Esophagus (tissue), 2 donors: ENCODE measurements at regions not wholly inside any gene's neighbourhood (a gene's known extent, or its start where the extent isn't known, plus 50 kb on each side); places are given as distances from the start of the nearest gene placed in this dataset.
A peak's percentile ranks its signal among the peaks of the same experiment; 100 is the strongest.

Experiments used
- H3K27ac ChIP-seq, 2 donors: one replicate each; pipeline ENCODE4 v1.5.1; 2013; ENCODE audit warnings: low read depth in 2 of 2, mild to moderate bottlenecking in 2 of 2, inconsistent platforms in 1 of 2, low read length in 1 of 2, moderate library complexity in 1 of 2
- H3K27me3 ChIP-seq, 2 donors: one replicate each; pipeline ENCODE4 v1.6.1; 2013; ENCODE audit warnings: low read length in 2 of 2, control low read depth in 1 of 2, mild to moderate bottlenecking in 1 of 2; ENCODE audit not compliant: insufficient read depth in 2 of 2, control insufficient read depth in 1 of 2
- H3K36me3 ChIP-seq, 2 donors: one replicate each; pipeline ENCODE4 v1.6.1; 2013; ENCODE audit warnings: low read length in 1 of 2; ENCODE audit not compliant: control insufficient read depth in 2 of 2, insufficient read depth in 2 of 2
- H3K4me1 ChIP-seq, 2 donors: one replicate each; pipeline ENCODE4 v1.6.1; 2013; ENCODE audit warnings: low read length in 1 of 2; ENCODE audit not compliant: control insufficient read depth in 2 of 2, insufficient read depth in 2 of 2
- H3K4me3 ChIP-seq, 2 donors: one replicate each; pipeline ENCODE4 v1.5.1; 2013; ENCODE audit warnings: low read length in 2 of 2, mild to moderate bottlenecking in 2 of 2, low read depth in 1 of 2, moderate library complexity in 1 of 2
- H3K9me3 ChIP-seq, 2 donors: one replicate each; pipeline ENCODE4 v1.6.1; 2013; ENCODE audit warnings: mild to moderate bottlenecking in 2 of 2, low read depth in 1 of 2, low read length in 1 of 2, moderate library complexity in 1 of 2; ENCODE audit not compliant: control insufficient read depth in 2 of 2, insufficient read depth in 1 of 2
- WGBS, 2 donors: extraction: QIAGEN DNeasy Blood & Tissue Kit; methylation state at CpG; one replicate each; pipeline ENCODE4 v1.1.7; 2013; 5-methylcytosine and 5-hydroxymethylcytosine counted together
- donor health status: healthy with polysubstance abuse.
- donor health status: Bipolar disorder and iron deficiency.

- peaks cover 0 to 2% of the 10 kb centered on the region in 2 donors for H3K4me1 ChIP-seq
- no peak overlapping the region for H3K4me3 ChIP-seq
- no peak overlapping the region for H3K27ac ChIP-seq
- H3K9me3 ChIP-seq = peaks cover 0 to 2% of the 10 kb centered on the region in 2 donors
- no peaks in the 10 kb centered on the region for H3K27me3 ChIP-seq
- 92 to 94% methylated on average over 11 of the region's 11 CpGs for WGBS, 2 donors
- no peaks in the 10 kb centered on the region for H3K36me3 ChIP-seq
Observed at GRCh38 chr1:234870020-234870981, 258.3 kb downstream of the TOMM20 start.

DNA sequence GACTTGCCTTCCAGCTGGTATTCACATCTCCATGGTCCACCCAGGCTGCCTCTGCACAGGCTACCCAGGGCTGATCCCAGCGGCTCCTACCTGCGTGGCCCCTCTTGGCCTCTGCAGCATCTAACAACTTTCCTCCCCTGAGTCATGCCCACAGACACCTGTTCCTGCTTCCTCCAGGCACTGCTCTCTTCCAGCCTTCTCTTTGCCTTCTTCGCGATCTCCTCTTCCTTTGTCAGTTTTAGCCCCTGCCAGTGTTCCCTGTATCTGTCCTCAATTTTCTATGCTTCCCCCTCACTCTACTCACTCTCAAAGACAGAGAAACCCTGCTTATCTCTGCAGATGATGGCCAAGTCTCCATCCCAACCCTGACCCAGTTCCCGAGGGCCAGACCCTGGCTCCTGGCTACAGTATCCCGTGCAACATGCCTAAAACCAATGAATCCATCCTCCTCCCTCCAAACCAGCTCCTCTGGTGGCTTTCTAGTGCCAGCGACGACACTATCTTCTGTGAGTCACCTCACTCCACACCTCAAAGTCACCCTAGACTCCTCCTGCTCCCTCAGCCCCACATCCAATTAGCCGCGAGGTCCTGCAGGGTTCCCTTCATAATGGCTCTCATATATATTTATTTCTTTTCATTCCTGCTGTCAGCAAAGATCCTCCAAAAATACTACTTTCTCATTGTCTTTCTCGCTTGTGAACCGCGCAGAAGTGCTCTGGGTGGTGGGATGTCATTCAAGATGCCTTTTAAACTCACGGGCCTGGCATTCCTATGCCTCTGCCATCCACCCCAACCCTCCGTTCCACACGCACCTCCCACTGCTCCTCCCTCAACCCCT lies 259.2 kb downstream of the TOMM20 start:
- Histone ChIP-seq H3K9me3 (peaks cover 0 to 2% of the 10 kb centered on the region in 2 donors), H3K27ac (no peak overlapping the region), H3K36me3 (no peaks in the 10 kb centered on the region), H3K4me3 (no peak overlapping the region), H3K4me1 (peaks cover 0 to 2% of the 10 kb centered on the region in 2 donors), H3K27me3 (no peaks in the 10 kb centered on the region)
- 82 to 91% methylated on average over 16 of the region's 16 CpGs for WGBS, 2 donors

DNA sequence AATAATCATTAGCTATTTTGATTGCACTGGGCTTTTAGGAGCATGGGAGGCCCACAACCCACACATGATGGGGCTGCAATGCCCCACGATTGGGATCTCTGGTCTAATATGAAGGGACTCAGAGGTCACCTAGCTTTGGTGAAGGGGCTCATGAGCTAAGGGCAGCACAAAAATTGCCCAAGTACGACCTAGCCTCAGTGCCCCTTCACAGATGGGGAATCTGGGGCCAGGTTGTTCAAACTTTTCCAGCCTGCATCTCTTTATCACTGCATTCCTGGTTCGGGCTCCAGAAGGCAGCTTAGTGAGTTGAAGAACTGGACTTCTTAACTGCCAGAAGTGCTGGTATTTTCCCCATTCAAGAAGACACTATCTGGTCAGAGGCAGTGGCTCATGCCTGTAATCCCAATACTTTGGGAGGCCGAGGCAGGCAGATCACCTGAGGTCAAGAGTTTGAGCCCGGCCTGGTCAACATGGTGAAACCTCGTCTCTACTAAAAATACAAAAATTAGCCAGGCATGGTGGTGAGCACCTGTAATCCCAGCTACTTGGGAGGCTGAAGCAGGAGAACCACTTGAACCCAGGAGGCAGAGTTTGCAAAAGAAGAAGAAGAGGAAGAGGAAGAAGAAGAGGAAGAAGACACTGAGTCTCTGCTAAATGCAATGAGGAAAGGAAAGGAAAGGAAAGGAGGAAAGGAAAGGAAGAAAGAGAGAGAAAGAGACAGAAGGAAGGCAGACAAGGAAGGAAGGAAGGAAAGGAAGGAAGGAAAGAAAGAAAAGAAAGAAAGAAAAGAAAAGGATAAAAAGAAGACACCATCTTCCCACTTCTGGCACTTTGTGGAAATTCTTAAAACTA lies 258.5 kb upstream of the IRF2BP2 start:
- Histone ChIP-seq H3K27me3 (no peaks in the 10 kb centered on the region), H3K4me1 (peaks cover 0 to 4% of the 10 kb centered on the region in 2 donors), H3K27ac (no peak overlapping the region), H3K36me3 (no peaks in the 10 kb centered on the region), H3K4me3 (no peak overlapping the region), H3K9me3 (peaks cover 0 to 2% of the 10 kb centered on the region in 2 donors)
- 94 to 96% methylated on average over 6 of the region's 6 CpGs for WGBS, 2 donors

- Histone ChIP-seq H3K27ac (peak overlapping the region in 1 of 2 donors; percentile 82), H3K36me3 (no peaks in the 10 kb centered on the region), H3K27me3 (no peaks in the 10 kb centered on the region), H3K4me1 (peaks cover 0 to 16% of the 10 kb centered on the region in 2 donors), H3K4me3 (no peak overlapping the region), H3K9me3 (peaks cover 0 to 2% of the 10 kb centered on the region in 2 donors)
- WGBS, 2 donors = 67 to 69% methylated on average over 18 of the region's 18 CpGs
Observed at GRCh38 chr1:234866007-234866866, 256.3 kb upstream of the IRF2BP2 start.

- 98 to 99% methylated on average over 7 of the region's 7 CpGs for WGBS, 2 donors
- Histone ChIP-seq H3K27me3 (no peaks in the 10 kb centered on the region), H3K4me1 (peaks cover 0 to 16% of the 10 kb centered on the region in 2 donors), H3K27ac (no peak overlapping the region), H3K9me3 (peaks cover 0 to 2% of the 10 kb centered on the region in 2 donors), H3K36me3 (no peaks in the 10 kb centered on the region), H3K4me3 (no peak overlapping the region)
Observed at GRCh38 chr1:234865171-234866006, 255.4 kb upstream of the IRF2BP2 start.

GRCh38 chr1:234864116-234864515 lies 254.1 kb upstream of the IRF2BP2 start:
- H3K9me3 ChIP-seq = peaks cover 0 to 2% of the 10 kb centered on the region in 2 donors
- H3K4me3 ChIP-seq = no peak overlapping the region
- H3K27me3 ChIP-seq = no peaks in the 10 kb centered on the region
- WGBS, 2 donors = 88 to 89% methylated on average over 3 of the region's 3 CpGs
- H3K4me1 ChIP-seq = peaks cover 0 to 16% of the 10 kb centered on the region in 2 donors
- H3K27ac ChIP-seq = peak overlapping the region in 1 of 2 donors; percentile 62
- H3K36me3 ChIP-seq = no peaks in the 10 kb centered on the region

GRCh38 chr1:234863551-234863971 lies 253.6 kb upstream of the IRF2BP2 start:
- peaks cover 0 to 2% of the 10 kb centered on the region in 2 donors for H3K9me3 ChIP-seq
- peak overlapping the region; percentile 42 to 62 for H3K27ac ChIP-seq
- H3K27me3 ChIP-seq = no peaks in the 10 kb centered on the region
- H3K36me3 ChIP-seq = no peaks in the 10 kb centered on the region
- H3K4me1 ChIP-seq = peaks cover 0 to 16% of the 10 kb centered on the region in 2 donors
- no peak overlapping the region for H3K4me3 ChIP-seq
- 42 to 66% methylated on average over 6 of the region's 6 CpGs for WGBS, 2 donors
